ENCODE measurements at regions not wholly inside any gene's neighbourhood (a gene's known extent, or its start where the extent isn't known, plus 50 kb on each side); places are given as distances from the start of the nearest gene placed in this dataset.
"Not testable (repeated sequence)": the region's sequence is repeated elsewhere in the genome, so short reads cannot be mapped to it uniquely, and the experiment has no call there.

DNA sequence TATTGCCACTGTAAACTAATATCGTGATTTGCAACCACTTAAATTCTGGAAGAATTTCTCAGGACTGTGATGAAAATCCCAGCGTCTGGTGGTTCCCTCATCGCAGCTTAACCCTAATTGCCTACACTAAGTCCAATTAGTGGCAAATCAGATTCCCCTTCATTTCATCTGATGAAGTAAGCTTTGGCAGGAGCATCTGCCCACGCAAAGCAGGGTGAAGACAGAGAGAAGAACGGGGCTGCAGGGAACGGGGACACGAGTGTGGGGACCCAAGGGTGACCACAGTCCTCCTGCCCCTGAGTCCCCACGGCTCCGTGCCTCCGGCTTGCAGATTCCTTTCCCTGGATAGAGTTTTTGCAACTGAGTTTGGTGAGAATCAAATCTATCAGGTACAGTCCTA, 159.5 kb downstream of the LY86 start:
- DNase-seq (ENCODE audit: low read depth in 2 of 2) = no peak

DNA sequence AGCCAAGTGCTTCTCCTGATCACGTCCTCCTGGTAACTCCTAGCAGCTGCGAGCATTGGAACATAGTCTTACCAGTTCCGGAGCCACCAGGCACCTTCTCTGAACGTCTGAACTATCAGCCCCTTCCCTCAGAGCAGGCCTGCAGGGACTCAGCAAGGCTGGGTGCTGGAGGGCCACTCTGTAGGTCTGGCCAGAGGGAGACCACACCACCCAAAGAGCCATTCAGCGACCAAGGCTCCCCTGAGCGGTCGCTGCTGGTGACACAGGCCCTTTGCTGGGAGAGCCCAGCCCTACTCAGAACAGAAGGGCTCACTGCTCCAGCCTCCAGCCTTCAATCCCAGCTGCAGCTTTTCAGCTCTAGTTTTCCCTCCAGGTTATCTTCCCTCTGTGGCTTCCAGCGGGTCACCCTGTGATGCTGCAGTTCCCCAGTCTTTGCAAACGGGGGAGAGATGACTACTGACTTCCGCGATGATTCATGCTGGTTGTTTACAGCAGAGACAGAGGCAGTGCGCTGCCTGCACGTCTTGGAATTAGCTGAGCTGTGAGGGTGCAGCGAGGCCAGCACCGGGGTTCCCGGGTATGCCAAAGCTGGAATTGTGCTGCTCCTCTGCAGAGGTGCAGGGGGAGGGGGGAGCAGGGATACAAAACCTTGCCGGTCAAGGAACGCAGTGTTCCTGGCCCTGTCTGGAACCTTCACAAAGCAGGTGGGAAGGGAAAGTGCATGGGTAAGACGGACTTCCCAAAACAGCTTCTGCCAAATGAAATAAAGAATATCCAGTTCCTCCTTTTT, 161.4 kb downstream of the LY86 start:
- peak; percentile 41 to 47 for DNase-seq (ENCODE audit: low read depth in 2 of 2)

DNA sequence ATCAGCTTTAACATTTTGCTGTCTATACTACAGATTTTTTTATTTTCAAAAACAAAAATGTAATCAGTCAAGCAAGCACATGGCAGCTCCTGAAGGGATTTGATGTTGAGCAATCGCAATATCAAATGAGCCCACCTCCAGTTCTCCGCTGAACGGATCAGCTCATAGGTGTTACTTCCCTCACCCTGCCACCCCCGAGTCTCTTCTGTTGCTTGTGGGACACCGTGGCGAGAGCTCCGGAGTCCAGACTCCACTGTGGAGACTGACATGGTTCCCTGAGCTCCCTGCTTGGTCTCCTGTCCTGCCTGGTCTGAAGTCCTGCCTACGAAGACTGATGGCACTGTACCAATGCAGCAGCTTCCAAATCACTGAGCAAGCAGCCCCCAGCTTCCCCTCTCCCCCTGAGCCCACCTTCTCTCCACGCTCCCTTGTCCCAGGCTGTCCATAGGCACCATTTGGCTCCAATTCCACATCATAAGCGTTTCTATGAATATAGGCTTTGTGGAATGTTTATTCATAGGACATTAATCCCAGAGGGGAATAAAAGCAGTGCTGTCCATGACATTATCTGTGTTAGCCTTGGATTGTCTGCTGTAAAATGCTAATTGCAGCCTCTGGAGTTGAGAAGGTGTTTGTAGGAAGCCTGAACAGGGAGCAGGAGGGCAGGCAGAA, 162.2 kb downstream of the LY86 start:
- no peak for DNase-seq (ENCODE audit: low read depth in 2 of 2)

GRCh38 chr6:6751266-6751596, 162.7 kb downstream of the LY86 start:
- no peak for DNase-seq (ENCODE audit: low read depth in 2 of 2)

DNA sequence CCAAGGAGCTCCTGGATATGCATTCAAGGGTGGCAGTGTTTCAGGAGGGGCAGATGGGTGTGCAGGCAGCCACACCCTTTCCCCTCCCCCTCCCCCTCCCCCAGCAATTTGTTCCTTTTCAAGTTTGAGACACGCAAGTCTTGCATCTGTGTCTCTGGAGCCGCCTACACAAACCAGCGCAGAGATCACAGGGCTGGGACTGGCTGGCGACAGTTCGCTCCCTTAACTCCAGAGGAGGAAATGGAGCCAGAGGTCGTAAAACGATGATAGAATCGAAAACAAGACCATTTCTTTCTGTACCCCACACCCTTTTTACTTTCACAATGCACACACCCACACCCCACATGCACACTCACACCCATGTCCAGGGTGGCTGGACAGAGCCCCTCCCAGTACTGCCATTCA, 163.1 kb downstream of the LY86 start:
- DNase-seq (ENCODE audit: low read depth in 2 of 2) = peak; percentile 20 to 27

- no peak for DNase-seq (ENCODE audit: low read depth in 2 of 2)
These were observed 163.6 kb downstream of the LY86 start for GRCh38 chr6:6752129-6752528.

GRCh38 chr6:6753301-6753700, 164.8 kb downstream of the LY86 start:
- DNase-seq (ENCODE audit: low read depth in 2 of 2) = no peak

DNA sequence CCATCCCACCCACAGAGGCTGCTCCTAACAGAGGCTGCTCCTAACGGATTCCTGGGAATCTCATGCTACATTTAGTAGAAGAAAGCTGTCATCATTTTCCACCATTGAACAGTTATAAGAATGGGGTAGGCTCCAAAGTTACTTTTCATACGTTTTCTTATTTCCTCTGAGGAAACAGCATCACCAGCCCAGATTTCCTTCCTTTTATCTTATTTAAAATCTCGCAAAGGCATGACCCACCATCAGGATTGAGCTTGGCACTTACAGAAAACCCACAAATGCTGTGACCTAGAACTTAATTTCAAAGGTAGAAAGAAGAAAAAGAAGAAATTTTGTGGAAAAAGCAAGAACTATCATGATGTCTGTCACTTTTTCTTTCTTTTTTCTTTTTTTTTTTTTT, 168.0 kb downstream of the LY86 start:
- no peak for DNase-seq (ENCODE audit: low read depth in 2 of 2)

DNA sequence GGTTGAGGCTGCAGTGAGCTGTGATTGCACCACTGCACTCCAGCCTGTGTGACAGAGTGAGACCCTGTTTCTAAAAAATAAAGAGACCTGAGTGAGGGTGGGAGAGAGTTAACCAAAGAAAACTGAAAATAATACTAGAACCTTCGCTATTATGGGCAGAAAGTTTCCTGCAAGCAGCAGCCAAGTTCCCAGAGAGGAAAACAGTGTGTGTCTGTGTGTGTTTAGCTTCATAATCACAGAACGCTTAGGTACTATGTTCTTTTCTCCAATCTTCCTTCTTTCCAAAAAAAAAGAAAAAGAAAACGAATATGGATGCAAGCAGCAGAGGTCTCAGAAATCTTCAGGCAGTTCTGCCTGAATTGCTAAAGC, 170.0 kb downstream of the LY86 start:
- DNase-seq (ENCODE audit: low read depth in 2 of 2) = no peak

DNA sequence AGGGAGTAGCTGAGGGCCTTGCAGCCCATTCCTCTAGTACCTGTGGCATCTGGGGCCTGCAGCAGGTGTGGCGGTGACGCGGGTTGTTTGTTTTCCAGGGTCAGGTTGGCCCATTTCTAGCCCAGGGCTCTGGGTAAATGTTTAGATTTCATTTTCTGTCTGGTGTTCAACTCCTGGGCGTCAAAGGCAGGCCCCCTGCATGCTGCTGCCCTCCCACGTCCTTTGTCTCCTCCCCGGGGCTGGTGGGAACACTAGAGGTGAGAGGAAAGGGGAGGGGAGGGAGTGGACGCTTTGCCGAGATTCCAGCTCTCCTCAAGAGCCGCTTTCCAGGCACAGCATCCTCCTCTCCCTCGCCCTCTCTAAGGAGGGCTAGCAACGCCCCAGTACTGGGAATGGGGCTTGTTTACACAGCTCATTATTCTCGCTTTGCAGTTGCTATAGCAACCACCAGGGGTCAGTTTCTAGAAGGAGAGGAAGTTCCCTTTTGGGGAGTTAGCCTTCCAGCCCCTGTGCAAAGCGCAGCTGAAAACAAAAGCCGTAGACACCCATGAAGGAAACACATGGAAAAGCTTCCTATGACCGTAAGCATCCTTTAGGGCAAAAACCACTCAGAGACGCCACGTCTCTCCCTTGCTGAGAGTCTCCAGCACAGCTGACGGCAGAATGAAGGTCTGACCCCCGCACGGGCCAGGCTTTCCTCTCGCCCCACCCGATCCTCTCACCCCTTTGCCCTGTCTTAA, 170.6 kb downstream of the LY86 start:
- DNase-seq (ENCODE audit: low read depth in 2 of 2) = no peak

DNA sequence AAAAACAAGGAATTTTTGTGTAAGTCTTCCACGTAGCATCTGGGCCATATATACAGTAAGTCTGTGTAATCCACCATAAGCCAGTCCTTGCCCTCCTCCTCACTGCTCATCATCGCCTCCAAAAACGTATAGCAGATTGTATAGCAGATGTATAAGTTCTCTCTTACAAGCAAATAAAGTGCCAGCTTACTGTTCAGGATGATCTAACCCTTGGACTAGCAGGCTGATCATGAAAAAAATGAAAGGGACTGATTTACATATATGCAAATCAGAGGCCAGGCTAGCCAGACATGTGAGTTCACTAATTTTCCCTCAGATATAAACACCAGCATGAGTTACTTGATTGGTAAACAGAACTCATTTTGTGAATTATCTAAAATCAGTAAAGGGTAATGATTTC, 171.5 kb downstream of the LY86 start:
- no peak for DNase-seq (ENCODE audit: low read depth in 2 of 2)

DNA sequence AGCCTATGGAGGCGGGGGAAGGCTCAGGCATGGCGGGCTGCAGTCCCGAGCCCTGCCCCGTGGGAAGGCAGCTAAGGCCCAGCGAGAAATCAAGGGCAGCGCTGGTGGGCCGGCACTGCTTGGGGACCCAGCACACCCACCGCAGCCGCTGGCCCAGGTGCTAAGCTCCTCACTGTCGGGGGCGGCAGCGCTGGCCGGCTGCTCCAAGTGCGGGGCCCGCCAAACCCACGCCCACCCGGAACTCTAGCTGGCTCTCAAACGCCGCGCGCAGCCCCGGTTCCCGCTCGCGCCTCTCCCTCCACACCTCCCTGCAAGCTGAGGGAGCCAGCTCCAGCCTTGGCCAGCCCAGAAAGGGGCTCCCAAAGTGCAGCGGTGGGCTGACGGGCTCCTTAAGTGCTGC, 174.0 kb downstream of the LY86 start:
- not testable (repeated sequence) for DNase-seq (ENCODE audit: low read depth in 2 of 2)

- DNase-seq (ENCODE audit: low read depth in 2 of 2) = no peak
These were observed 176.4 kb downstream of the LY86 start for GRCh38 chr6:6764764-6765434.

- DNase-seq (ENCODE audit: low read depth in 2 of 2) = no peak
These were observed 177.8 kb downstream of the LY86 start for GRCh38 chr6:6766230-6766905.

DNA sequence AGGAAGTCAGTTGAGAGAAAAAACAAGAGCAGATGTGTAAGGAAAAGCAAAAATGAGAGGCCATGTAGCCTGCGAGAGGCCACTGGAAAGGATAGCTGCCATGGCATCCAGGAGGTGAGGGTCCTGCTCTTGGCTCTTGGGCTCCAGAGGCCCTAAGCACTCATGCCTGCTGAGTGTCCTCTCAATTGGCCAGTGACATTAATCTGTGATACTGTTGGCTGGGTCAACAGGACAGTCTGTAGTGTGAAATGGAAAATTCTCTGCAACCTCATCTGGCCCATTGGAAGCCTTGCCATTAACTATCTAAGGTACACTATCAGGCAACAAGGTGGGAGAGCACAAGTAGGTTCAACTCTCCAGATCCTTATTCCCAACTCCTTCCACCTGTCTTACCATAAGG, 180.9 kb downstream of the LY86 start:
- no peak for DNase-seq (ENCODE audit: low read depth in 2 of 2)

DNA sequence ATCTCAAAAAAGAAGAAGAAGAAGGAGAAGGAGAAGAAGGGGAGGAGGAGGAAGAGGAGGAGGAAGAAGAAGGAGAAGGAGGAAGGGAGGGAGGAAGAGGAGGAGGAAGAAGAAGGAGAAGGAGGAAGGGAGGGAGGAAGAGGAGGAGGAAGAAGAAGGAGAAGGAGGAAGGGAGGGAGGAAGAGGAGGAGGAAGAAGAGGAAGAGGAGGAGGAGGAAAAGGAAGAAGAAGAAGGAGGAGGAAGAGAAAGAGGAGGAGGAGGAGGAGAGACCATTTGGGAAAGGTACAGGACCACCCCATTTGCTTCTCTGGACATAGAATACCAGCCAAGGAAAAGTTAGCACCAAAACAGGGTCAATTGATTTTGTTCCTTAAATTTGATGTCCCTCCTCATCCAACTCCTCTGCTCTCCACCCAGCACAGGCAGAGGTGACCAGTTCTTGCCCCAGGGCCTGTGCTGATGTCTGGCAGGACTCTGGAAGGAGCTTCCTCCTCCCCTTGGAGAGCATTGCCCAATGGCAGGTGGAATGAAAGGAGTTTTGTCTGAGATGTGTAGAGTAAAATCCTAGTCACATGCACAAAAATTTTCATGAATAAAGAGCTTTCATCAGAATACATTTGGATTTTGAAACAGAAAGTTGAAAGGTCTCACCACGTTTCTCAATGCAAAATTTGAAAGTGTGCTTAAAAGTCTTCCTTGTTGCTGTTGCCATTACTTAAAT, 182.9 kb downstream of the LY86 start:
- DNase-seq (ENCODE audit: low read depth in 2 of 2) = no peak

DNA sequence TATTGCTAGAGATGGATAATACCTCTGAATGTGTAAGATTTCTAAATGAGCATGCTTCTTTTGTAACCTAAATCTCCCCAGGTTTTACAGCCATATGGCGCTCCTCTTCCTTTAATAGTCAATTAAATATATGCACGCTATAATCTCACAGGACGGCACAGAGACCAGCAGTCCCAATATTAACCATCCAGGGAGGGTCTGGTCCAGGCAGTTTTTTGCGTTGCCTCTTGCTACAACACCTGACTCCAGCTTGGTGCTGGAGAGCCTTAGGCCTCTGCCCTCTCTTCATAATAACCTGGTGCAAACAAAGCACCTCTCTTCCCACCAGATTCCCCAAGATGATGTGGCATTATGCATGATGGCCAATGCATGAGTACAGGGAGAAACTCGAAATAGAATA, 183.4 kb downstream of the LY86 start:
- no peak for DNase-seq (ENCODE audit: low read depth in 2 of 2)

DNA sequence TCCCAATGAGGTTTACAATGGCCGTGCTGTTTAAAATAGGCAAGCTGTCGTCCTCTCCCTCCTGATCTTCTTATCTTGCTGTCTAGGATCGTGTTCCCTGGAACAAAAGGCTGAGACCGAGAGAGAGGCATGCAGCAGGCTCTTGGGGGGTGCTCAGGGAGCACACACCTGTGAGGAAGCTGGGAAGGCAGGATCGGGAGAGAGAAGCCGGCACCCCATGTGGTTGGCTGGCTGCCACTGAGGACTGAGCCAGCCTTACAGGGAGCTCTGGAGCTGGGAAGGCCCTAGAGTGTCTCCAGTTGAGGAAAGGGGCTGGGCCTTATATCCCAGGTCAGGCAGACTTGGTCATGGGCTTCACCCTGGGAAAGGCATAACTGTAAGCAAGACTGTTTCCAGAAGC, 184.2 kb downstream of the LY86 start:
- DNase-seq (ENCODE audit: low read depth in 2 of 2) = no peak

- no peak for DNase-seq (ENCODE audit: low read depth in 2 of 2)
These were observed 186.6 kb downstream of the LY86 start for GRCh38 chr6:6775074-6775473.

DNA sequence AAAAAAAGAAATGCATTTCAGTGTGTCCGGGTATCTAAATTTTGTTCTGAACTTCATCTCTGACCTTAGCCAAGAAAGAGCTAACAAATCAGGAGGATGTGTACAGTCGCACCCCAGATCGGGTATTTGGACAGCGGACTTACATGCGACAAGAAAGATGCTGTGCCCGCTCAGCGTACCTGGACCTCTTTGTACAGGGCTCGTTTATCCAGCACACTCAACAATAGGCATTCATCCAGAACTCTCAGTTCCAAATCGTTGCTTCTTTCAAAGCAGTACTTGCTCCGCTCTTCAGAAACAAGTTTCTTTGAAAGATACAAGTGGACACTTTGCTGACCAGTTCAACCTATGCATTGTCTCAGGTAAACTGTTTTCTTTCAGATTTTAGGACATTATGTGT, 191.7 kb downstream of the LY86 start:
- no peak for DNase-seq (ENCODE audit: low read depth in 2 of 2)

GRCh38 chr6:6781172-6781872, 192.8 kb downstream of the LY86 start:
- no peak for DNase-seq (ENCODE audit: low read depth in 2 of 2)

Data from stimulated activated CD4-positive, alpha-beta T cell treated with anti-CD3 and anti-CD28 coated beads, Interleukin-15, amount 100 ng/mL, for 48 hours (primary cell).